ENCODE measurements at regions not wholly inside any gene's neighbourhood (a gene's known extent, or its start where the extent isn't known, plus 50 kb on each side); places are given as distances from the start of the nearest gene placed in this dataset.
"Not testable (repeated sequence)": the region's sequence is repeated elsewhere in the genome, so short reads cannot be mapped to it uniquely, and the experiment has no call there.

- Histone ChIP-seq H3K27me3 (no peaks in the 10 kb centered on the region), H3K9me3 (no peaks in the 10 kb centered on the region), H3K4me3 (no peak overlapping the region), H3K27ac (no peak overlapping the region), H3K4me1 (no peaks in the 10 kb centered on the region), H3K36me3 (no peaks in the 10 kb centered on the region)
- no peak for ATAC-seq
- intact Hi-C loops (cut with DNase I): no loop called here
- TF ChIP-seq, protein P1, sequence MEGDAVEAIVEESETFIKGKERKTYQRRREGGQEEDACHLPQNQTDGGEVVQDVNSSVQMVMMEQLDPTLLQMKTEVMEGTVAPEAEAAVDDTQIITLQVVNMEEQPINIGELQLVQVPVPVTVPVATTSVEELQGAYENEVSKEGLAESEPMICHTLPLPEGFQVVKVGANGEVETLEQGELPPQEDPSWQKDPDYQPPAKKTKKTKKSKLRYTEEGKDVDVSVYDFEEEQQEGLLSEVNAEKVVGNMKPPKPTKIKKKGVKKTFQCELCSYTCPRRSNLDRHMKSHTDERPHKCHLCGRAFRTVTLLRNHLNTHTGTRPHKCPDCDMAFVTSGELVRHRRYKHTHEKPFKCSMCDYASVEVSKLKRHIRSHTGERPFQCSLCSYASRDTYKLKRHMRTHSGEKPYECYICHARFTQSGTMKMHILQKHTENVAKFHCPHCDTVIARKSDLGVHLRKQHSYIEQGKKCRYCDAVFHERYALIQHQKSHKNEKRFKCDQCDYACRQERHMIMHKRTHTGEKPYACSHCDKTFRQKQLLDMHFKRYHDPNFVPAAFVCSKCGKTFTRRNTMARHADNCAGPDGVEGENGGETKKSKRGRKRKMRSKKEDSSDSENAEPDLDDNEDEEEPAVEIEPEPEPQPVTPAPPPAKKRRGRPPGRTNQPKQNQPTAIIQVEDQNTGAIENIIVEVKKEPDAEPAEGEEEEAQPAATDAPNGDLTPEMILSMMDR (IDR thresholded peaks at IDR 0.05): no peak
- DNase-seq: no peak
These were observed 304.3 kb downstream of the LTN1 start for GRCh38 chr21:28688381-28688780.

DNA sequence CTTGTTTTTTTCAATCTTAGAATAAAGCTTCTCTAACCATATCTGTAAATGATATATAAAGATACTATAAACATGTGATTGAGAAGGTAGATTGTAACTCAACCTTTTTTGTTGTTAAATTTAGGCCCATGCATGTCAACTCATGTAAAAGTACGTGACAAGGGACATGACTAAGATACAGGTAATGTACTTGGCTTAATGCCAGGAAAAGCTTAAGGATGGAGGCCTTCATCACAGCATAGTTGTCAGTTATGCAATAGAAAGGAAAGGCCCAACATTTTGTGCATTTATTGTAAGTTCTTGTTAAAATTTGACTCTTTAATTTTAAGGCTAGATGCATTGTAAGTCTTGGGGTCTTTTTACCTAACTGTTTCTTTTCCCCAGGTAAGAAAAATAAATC is 305.1 kb downstream of the LTN1 start:
- H3K4me3 ChIP-seq: no peak overlapping the region
- intact Hi-C loops (cut with DNase I): no loop called here
- TF ChIP-seq, protein P1 (IDR thresholded peaks at IDR 0.05): no peak
- DNase-seq (no peak), ATAC-seq (no peak)
- no peaks in the 10 kb centered on the region for H3K27me3 ChIP-seq
- no peak overlapping the region for H3K27ac ChIP-seq
- H3K36me3 ChIP-seq: no peaks in the 10 kb centered on the region
- H3K9me3 ChIP-seq: no peaks in the 10 kb centered on the region
- H3K4me1 ChIP-seq: no peaks in the 10 kb centered on the region

DNA sequence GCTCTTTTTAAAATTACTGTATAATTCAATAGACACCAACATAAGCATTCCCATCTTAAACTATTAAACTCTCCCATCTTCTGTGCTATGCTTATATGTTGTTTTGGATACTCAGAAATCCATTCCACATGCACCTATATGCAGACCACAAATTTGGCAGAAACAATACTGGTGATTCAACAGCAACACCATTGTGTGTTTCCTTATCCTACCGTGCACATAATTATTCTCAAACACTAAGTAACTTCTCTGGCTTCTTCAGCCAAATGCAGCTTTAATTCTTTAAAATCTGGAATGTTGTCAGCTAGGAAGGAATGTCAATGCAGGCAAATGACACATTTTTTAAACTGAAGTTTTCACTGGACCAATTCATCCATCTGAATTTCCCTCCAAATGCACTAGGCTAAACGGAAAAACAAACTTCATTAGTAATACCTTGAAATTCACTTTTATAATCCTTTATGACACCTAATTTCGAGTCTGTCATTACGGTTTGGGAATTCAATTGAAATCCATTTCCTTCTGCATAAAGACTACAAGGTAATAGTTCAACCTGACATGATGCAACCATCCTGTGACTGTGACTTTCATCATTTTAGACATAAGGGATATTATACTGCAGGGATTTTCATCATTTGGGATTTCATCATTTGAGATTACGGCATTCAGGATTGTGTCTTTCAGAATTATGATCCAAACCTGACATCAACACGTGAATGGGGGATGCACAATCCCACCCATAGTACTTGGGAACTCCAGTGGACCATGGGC is 308.5 kb downstream of the LTN1 start:
- no peak for DNase-seq
- intact Hi-C loops (cut with DNase I): no loop called here
- no peaks in the 10 kb centered on the region for H3K4me1 ChIP-seq
- no peaks in the 10 kb centered on the region for H3K27me3 ChIP-seq
- no peaks in the 10 kb centered on the region for H3K9me3 ChIP-seq
- ATAC-seq: no peak
- no peak overlapping the region for H3K27ac ChIP-seq
- TF ChIP-seq, protein P1 (IDR thresholded peaks at IDR 0.05): no peak
- no peaks in the 10 kb centered on the region for H3K36me3 ChIP-seq
- no peak overlapping the region for H3K4me3 ChIP-seq

GRCh38 chr21:28682884-28683283 is 309.8 kb downstream of the LTN1 start:
- H3K4me3 ChIP-seq; ATAC-seq; intact Hi-C loops (cut with DNase I); H3K36me3 ChIP-seq; H3K27me3 ChIP-seq; H3K4me1 ChIP-seq; DNase-seq; H3K9me3 ChIP-seq; H3K27ac ChIP-seq: not testable (repeated sequence)

- H3K9me3 ChIP-seq; ATAC-seq; intact Hi-C loops (cut with DNase I); H3K27me3 ChIP-seq; H3K4me3 ChIP-seq; H3K27ac ChIP-seq; H3K36me3 ChIP-seq; DNase-seq; H3K4me1 ChIP-seq: not testable (repeated sequence)
These were observed 315.6 kb downstream of the LTN1 start for GRCh38 chr21:28677096-28677495.

DNA sequence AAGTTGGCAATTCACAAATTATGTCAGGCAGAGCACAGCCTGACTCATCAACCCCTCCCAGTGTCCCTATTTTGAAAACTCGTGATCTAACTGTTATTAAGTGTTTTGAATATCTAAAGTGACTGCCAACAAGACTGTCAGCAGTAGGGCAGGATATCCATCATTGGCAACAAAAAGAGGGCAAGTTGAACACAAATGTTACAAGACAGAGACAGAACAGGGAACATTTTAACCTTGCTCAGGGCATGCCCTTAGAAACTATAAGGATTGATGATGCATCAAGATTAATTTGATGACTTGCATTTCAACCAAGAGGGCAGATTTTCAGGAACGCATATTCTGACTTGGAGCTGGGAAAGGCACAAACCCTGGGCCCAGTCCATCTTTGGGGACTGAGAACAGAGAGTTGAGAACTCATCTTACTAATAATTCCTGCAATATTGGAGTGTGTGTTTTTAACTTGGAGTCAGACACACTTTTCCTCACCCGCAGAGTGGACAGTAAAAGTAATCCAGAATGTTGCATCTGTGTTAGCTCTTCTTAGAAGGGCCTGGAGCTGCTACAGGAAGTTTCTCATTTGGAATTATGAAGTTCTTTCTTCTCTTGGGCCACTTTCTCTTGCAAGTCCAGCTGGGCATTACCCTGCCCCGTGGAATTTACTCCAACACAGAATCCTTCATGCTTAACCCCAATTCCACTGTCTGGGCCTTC is 317.2 kb downstream of the LTN1 start:
- Histone ChIP-seq H3K4me3 (no peak overlapping the region), H3K27me3 (no peaks in the 10 kb centered on the region), H3K36me3 (no peaks in the 10 kb centered on the region), H3K4me1 (no peaks in the 10 kb centered on the region), H3K27ac (peak overlapping the region in 1 of 2 donors; percentile 29), H3K9me3 (peaks cover 0 to 5% of the 10 kb centered on the region in 2 donors)
- ATAC-seq (no peak), DNase-seq (no peak)
- intact Hi-C loops (cut with DNase I): no loop called here
- TF ChIP-seq, protein P1 (IDR thresholded peaks at IDR 0.05): no peak

Data from left lung (tissue), 4 donors.